ENCODE measurements at regions not wholly inside any gene's neighbourhood (a gene's known extent, or its start where the extent isn't known, plus 50 kb on each side); places are given as distances from the start of the nearest gene placed in this dataset.

GRCh38 chr12:105610459-105610858 lies 280.0 kb downstream of the C12orf75 start:
- Histone ChIP-seq H4K20me1 (ENCODE audit: insufficient read depth) (no peaks in the 10 kb centered on the region), H3K9me3 (ENCODE audit: control insufficient read depth in 1 of 2, insufficient read depth in 1 of 2, low read depth in 1 of 2, low read length in 2 of 2) (no peaks in the 10 kb centered on the region), H3K9ac (ENCODE audit: low read length) (no peak overlapping the region), H3K27me3 (ENCODE audit: insufficient read depth, low read length) (no peaks in the 10 kb centered on the region), H3K36me3 (ENCODE audit: control insufficient read depth in 1 of 2, insufficient read depth in 2 of 2, low read length in 2 of 2) (no peaks in the 10 kb centered on the region), H3K9me2 (ENCODE audit: insufficient read depth) (no peaks in the 10 kb centered on the region), H3K4me2 (ENCODE audit: low read length) (no peak overlapping the region), H2AFZ (ENCODE audit: low read depth, low read length, poor library complexity, severe bottlenecking) (no peak overlapping the region), H3K4me3 (replicated peaks in 1 of 2; ENCODE audit: low read depth in 1 of 2, low read length in 2 of 2) (no peak overlapping the region), H3K27ac (ENCODE audit: low read depth, low read length) (no peak overlapping the region), H3K79me2 (ENCODE audit: insufficient read depth, low read length) (no peaks in the 10 kb centered on the region), H3K4me1 (ENCODE audit: control insufficient read depth in 1 of 2, insufficient read depth in 2 of 2, low read length in 2 of 2) (no peaks in the 10 kb centered on the region)
- intact Hi-C loops (cut with micrococcal nuclease), result no loop called here
- ChIA-PET CTCF (no interaction called here), POLR2A (no interaction called here), RAD21 (ENCODE audit: low non-redundant PET in 1 of 2, low total read pairs in 2 of 2, uncharacterized antibody in 2 of 2, unreplicated experiment in 2 of 2) (no interaction called here)
- no peak for TF ChIP-seq POLR2AphosphoS5 (IDR thresholded peaks at IDR 0.05; ENCODE audit: low read depth, low read length)
- TF ChIP-seq CBX3 (IDR thresholded peaks at IDR 0.05; ENCODE audit: low read depth), result no peak
- TF ChIP-seq SP1 (IDR thresholded peaks at IDR 0.05; ENCODE audit: low read depth), result no peak
- no peak for TF ChIP-seq ZNF274 (IDR thresholded peaks at IDR 0.05; ENCODE audit: low read depth, low read length)
- no peak for TF ChIP-seq CTCF (IDR thresholded peaks at IDR 0.05 in 2 of 3, conservative IDR thresholded peaks at IDR 0.05 in 1 of 3; ENCODE audit: borderline replicate concordance in 1 of 3, insufficient read depth in 1 of 3, low read depth in 2 of 3, low read length in 2 of 3)
- no peak for TF ChIP-seq ELF1 (IDR thresholded peaks at IDR 0.05; ENCODE audit: borderline replicate concordance, low read depth)
- no peak for TF ChIP-seq ZBTB33 (IDR thresholded peaks at IDR 0.05; ENCODE audit: extremely low read depth, insufficient replicate concordance, low read length)
- no peak for TF ChIP-seq REST (IDR thresholded peaks at IDR 0.05; ENCODE audit: low read depth)
- no peak for TF ChIP-seq JUND (IDR thresholded peaks at IDR 0.05)
- TF ChIP-seq EZH2phosphoT487 (IDR thresholded peaks at IDR 0.05; ENCODE audit: borderline replicate concordance), result no peak
- no peak for TF ChIP-seq POLR2A (IDR thresholded peaks at IDR 0.05; ENCODE audit: borderline replicate concordance, extremely low read depth, insufficient read depth, insufficient read length)
- BruUV-seq (replicated peaks), result no TSS peak
- no peak for ATAC-seq
- DNase-seq (ENCODE audit: low read depth, low spot score), result no peak
